Progenitor cell of endocrine pancreas (in vitro differentiated cells): ENCODE measurements at regions not wholly inside any gene's neighbourhood (a gene's known extent, or its start where the extent isn't known, plus 50 kb on each side); places are given as distances from the start of the nearest gene placed in this dataset.

Experiments
- DNase-seq: peaks from one replicate; pipeline ENCODE4 v3.0.0; 2021; ENCODE audit warnings: low spot score; ENCODE audit not compliant: unreplicated experiment
- H3K27ac Mint-ChIP-seq: 2 replicates; pipeline ENCODE4 v1.8.0; 2021; ENCODE audit warnings: mild to moderate bottlenecking, moderate library complexity, mixed read lengths
- H3K27me3 Mint-ChIP-seq: 2 replicates; pipeline ENCODE4 v1.8.0; 2021; ENCODE audit warnings: mixed read lengths
- H3K36me3 Mint-ChIP-seq: 2 replicates; pipeline ENCODE4 v1.8.0; 2022; ENCODE audit warnings: mixed read lengths; ENCODE audit not compliant: insufficient read depth
- H3K4me1 Mint-ChIP-seq: 2 replicates; pipeline ENCODE4 v1.8.0; 2021; ENCODE audit warnings: low read depth, mixed read lengths
- H3K4me3 Mint-ChIP-seq: 2 replicates; pipeline ENCODE4 v1.8.0; 2021; ENCODE audit warnings: low read depth, mild to moderate bottlenecking, moderate library complexity, mixed read lengths
- H3K9me3 Mint-ChIP-seq: 2 replicates; pipeline ENCODE4 v1.8.0; 2021; ENCODE audit warnings: low read depth, mixed read lengths
- TF ChIP-seq, protein P1 (sequence below): fragments of 200-600 bp; sonication (generic); IDR thresholded peaks from one replicate; pipeline ENCODE4 v1.5.0; 2021; ENCODE audit warnings: antibody characterized with exemption, mild to moderate bottlenecking; ENCODE audit not compliant: unreplicated experiment

GRCh38 chr13:72537782-72538181, 189.6 kb downstream of the MZT1 start:
- Mint-ChIP-seq H3K27me3 (no peaks in the 10 kb centered on the region), H3K9me3 (no peaks in the 10 kb centered on the region), H3K4me3 (no peak overlapping the region), H3K4me1 (peaks cover 14% of the 10 kb centered on the region), H3K36me3 (no peaks in the 10 kb centered on the region), H3K27ac (no peak overlapping the region)
- no peak for DNase-seq
- TF ChIP-seq, protein P1, sequence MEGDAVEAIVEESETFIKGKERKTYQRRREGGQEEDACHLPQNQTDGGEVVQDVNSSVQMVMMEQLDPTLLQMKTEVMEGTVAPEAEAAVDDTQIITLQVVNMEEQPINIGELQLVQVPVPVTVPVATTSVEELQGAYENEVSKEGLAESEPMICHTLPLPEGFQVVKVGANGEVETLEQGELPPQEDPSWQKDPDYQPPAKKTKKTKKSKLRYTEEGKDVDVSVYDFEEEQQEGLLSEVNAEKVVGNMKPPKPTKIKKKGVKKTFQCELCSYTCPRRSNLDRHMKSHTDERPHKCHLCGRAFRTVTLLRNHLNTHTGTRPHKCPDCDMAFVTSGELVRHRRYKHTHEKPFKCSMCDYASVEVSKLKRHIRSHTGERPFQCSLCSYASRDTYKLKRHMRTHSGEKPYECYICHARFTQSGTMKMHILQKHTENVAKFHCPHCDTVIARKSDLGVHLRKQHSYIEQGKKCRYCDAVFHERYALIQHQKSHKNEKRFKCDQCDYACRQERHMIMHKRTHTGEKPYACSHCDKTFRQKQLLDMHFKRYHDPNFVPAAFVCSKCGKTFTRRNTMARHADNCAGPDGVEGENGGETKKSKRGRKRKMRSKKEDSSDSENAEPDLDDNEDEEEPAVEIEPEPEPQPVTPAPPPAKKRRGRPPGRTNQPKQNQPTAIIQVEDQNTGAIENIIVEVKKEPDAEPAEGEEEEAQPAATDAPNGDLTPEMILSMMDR = no peak

DNA sequence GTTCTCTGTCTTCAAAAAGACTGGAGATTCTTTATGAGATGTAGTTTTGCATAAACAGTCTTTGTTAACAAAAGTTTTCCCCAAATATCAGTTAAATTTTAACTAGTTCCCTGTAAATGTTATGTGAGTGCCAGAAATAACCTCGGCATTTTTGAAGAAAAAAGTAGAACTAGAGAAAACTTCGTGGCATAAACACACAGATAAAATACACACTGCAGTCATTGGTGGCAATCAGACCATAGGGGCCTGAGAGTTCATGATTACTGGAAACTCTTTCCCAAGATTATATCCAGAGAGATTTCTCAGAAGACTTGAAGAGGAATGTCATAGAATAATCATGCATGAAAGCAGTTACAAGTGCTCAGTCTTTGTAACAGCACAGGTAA, 190.0 kb downstream of the MZT1 start:
- no peaks in the 10 kb centered on the region for H3K9me3 Mint-ChIP-seq
- H3K36me3 Mint-ChIP-seq = no peaks in the 10 kb centered on the region
- no peak overlapping the region for H3K4me3 Mint-ChIP-seq
- TF ChIP-seq, protein P1 = no peak
- H3K27ac Mint-ChIP-seq = no peak overlapping the region
- no peak for DNase-seq
- H3K27me3 Mint-ChIP-seq = no peaks in the 10 kb centered on the region
- peaks cover 14% of the 10 kb centered on the region for H3K4me1 Mint-ChIP-seq

DNA sequence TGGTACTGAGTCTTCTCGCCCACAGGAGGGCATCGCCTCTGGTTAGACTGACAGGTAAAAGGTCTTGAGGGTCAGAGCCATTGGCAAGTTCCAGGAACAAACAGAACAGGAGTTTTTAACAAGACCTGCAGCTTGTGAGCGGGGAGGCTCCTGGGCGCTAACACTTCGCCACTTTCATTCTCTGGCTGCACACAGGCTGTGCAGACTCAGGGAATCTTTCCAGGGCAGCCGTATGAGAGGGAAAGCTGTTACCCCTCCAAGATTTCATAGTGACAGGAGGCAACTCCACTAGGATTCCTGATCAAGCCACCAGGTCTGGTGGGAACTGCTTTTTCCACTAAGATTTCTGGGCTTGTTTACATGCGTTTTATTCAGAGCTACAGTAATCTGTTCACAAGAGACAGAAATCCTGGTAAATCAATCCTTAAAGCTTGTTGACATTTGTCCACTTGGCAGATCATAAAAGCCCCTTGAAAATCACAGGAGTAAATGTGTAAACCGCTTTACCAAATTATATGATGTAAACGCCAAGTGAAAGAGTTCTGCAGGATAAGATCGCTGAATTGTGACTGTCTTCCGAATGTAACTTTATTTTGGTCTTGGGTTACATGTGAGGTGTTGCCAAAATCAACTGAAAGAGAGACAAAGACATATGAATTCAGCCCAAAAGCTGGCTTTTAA, 190.6 kb downstream of the MZT1 start:
- TF ChIP-seq, protein P1 = no peak
- Mint-ChIP-seq H3K36me3 (no peaks in the 10 kb centered on the region), H3K27ac (no peak overlapping the region), H3K27me3 (no peaks in the 10 kb centered on the region), H3K9me3 (no peaks in the 10 kb centered on the region), H3K4me3 (no peak overlapping the region), H3K4me1 (peaks cover 14% of the 10 kb centered on the region)
- no peak for DNase-seq

- TF ChIP-seq, protein P1 = no peak
- Mint-ChIP-seq H3K27me3 (no peaks in the 10 kb centered on the region), H3K4me3 (no peak overlapping the region), H3K27ac (no peak overlapping the region), H3K9me3 (no peaks in the 10 kb centered on the region), H3K4me1 (peaks cover 13% of the 10 kb centered on the region), H3K36me3 (no peaks in the 10 kb centered on the region)
- DNase-seq = no peak
Observed at GRCh38 chr13:72534951-72535640, 192.3 kb downstream of the MZT1 start.

- no peak overlapping the region for H3K4me3 Mint-ChIP-seq
- H3K27ac Mint-ChIP-seq = no peak overlapping the region
- no peak for DNase-seq
- TF ChIP-seq, protein P1 = no peak
- H3K9me3 Mint-ChIP-seq = no peaks in the 10 kb centered on the region
- H3K27me3 Mint-ChIP-seq = no peaks in the 10 kb centered on the region
- H3K4me1 Mint-ChIP-seq = no peaks in the 10 kb centered on the region
- no peaks in the 10 kb centered on the region for H3K36me3 Mint-ChIP-seq
Observed at GRCh38 chr13:72530471-72530870, 197.0 kb downstream of the MZT1 start.
